Thyroid gland (tissue), 4 donors: ENCODE measurements at regions not wholly inside any gene's neighbourhood (a gene's known extent, or its start where the extent isn't known, plus 50 kb on each side); places are given as distances from the start of the nearest gene placed in this dataset.
"Not testable (repeated sequence)": the region's sequence is repeated elsewhere in the genome, so short reads cannot be mapped to it uniquely, and the experiment has no call there.

ENCODE experiments used
- POLR2A ChIP-seq, 2 donors: fragments of 450-650 bp; IDR thresholded peaks; one replicate each; pipeline ENCODE4 v1.6.1; 2017; ENCODE audit warnings: antibody characterized with exemption in 2 of 2, mild to moderate bottlenecking in 2 of 2, moderate library complexity in 1 of 2
- TF ChIP-seq, protein P1 (sequence below), 6 experiments: fragments of 200-600 bp in 3 of 6; fragments of 450-650 bp in 3 of 6; sonication (generic) in 3 of 6; IDR thresholded peaks; one replicate each; pipeline ENCODE4 v1.5.1; 2016 to 2019; ENCODE audit warnings: antibody characterized with exemption in 6 of 6, mild to moderate bottlenecking in 2 of 6, inconsistent platforms in 1 of 6, moderate library complexity in 1 of 6

DNA sequence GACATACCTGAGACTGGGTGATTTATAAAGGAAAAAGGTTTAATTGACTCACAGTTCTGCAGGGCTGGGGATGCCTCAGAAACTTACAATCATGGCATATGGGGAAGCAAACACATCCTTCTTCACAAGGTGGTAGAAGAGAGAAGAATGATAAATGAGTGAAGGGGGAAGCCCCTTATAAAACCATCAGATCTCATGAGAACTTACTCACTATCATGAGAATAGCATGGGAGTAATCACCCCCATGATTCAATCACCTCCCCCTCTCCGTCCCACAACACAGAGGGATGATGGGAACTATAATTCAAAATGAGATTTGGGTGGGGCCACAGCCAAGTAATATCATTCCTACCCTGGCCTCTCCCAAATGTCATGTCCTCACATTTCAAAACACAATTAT lies 1206.0 kb upstream of the CELF4 start:
- TF ChIP-seq, protein P1, sequence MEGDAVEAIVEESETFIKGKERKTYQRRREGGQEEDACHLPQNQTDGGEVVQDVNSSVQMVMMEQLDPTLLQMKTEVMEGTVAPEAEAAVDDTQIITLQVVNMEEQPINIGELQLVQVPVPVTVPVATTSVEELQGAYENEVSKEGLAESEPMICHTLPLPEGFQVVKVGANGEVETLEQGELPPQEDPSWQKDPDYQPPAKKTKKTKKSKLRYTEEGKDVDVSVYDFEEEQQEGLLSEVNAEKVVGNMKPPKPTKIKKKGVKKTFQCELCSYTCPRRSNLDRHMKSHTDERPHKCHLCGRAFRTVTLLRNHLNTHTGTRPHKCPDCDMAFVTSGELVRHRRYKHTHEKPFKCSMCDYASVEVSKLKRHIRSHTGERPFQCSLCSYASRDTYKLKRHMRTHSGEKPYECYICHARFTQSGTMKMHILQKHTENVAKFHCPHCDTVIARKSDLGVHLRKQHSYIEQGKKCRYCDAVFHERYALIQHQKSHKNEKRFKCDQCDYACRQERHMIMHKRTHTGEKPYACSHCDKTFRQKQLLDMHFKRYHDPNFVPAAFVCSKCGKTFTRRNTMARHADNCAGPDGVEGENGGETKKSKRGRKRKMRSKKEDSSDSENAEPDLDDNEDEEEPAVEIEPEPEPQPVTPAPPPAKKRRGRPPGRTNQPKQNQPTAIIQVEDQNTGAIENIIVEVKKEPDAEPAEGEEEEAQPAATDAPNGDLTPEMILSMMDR (IDR thresholded peaks at IDR 0.05): not testable (repeated sequence)
- not testable (repeated sequence) for TF ChIP-seq POLR2A (IDR thresholded peaks at IDR 0.05)
